HG03108 (cell line): ENCODE measurements at regions not wholly inside any gene's neighbourhood (a gene's known extent, or its start where the extent isn't known, plus 50 kb on each side); places are given as distances from the start of the nearest gene placed in this dataset.

ENCODE experiments used
- ATAC-seq: cut with Tn5 transposase; IDR thresholded peaks from one replicate; pipeline ENCODE4 v1.9.1; 2021; ENCODE audit warnings: moderate library complexity; ENCODE audit not compliant: unreplicated experiment

DNA sequence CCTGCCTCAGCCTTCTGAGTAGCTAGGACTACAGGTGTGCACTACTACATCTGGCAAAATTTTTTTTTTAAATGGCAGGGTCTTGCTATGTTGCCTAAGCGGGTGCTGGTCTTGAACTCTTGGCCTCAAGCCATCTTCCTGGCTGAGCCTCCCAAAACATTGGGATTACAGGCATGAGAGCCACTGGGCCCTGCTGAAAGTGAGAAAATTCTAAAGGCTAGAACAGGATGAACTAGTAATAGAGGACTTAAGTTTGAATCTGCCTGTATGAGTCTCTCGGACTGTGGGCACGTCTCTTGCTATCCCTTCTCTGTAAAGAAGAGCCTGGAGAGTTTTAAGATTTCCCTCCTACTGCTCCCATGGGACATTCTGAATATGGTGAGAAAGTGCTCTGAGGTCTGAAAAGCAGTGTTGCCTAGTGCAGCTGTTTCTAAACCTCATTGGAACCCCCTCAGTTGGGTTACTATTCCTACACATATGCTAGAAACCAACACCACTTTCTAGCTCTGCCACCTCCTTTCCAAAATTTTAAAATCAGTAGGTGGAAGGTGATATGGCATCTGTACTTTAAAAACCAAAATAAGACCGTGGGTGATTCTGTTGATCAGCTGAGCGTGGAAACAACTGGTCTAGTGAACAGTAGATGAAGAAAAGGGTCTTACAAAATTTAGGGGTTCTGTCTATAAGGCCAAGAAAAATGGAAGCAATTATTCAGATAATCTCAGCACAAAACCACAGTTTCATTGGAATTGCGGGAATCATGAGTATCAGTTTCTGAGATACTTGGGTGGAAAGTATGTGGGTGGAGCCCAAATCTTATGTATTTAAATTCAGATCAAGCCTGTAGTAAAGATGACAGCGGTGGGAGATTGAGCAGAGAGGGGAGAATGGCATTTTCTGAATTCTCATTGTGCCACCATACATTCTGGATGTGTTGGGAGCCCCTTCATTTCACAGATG is 259.8 kb upstream of the CXCR4 start:
- no peak for ATAC-seq

GRCh38 chr2:136376798-136377211 is 258.9 kb upstream of the CXCR4 start:
- no peak for ATAC-seq

GRCh38 chr2:136376211-136376610 is 258.3 kb upstream of the CXCR4 start:
- ATAC-seq: no peak

GRCh38 chr2:136375017-136375901 is 257.3 kb upstream of the CXCR4 start:
- ATAC-seq: peak; percentile 47

- ATAC-seq: no peak
These were observed 255.9 kb upstream of the CXCR4 start for GRCh38 chr2:136373841-136374240.

DNA sequence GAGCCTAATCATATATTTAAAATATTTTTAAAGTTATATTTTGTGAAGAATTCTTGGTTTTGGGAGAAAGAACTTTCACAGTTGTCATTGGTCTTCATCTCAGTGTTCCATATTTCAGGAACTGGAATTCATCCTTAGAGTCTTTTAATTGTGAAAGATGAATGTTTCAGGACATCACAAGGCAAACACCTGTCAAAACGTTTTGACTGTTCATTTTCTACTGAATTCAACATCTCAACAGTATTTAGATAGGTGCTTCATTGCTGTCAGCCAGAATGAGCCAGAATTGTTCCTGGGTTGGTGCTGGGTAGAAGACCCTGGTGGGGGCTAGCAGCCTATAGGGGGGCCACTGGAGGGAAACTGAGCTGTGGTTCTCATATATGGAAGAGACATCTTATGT is 255.1 kb upstream of the CXCR4 start:
- no peak for ATAC-seq

GRCh38 chr2:136363900-136364299 is 246.0 kb upstream of the CXCR4 start:
- no peak for ATAC-seq

DNA sequence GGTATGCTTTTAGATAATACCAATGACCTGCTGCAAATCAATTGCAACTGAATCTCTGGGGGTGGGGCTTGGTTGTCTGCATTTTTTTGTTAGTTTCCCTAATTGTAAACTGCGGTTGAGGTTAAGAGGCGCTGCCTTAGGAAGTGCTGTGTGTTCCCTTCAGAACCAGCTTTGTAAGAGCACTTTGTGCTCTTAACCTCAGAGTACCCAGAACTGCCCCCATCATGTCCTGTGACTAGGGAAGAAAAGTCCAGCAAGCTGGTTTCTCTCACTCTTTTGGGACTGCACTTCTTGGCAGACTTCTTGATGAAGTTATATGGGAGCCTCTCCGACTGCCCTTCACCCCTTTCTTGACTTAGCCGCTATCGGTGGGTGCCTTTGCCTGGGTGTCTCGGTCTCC is 245.5 kb upstream of the CXCR4 start:
- ATAC-seq: no peak

DNA sequence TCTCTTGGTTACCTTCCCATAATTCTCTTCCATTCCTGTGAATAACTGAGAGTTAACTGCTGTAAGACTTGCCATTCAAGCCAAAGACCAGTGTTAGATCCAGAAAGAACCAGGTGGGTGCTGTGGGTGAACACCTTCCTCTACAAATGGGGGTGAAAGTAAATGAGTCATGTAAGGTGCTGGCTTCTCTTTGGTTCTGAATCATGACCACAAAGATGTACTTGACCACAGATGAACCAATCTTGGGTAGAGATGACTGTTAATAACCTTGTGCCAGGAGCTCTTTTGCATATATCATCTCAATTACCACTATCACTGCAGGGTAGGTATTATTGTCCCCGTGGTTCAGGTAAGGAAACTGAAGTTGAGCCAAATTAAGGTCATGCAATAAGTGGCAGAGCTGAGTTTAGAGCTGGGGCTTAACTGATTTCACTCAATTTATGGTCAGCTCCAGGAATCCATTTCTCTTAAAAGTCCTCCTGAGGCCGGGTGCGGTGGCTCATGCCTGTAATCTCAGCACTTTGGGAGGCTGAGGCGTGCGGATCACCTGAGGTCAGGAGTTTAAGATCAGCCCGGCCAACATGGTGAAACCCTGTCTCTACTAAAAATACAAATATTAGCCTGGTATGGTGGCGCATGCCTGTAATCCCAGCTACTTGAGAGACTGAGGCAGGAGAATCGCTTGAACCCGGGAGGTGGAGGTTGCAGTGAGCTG is 244.9 kb upstream of the CXCR4 start:
- ATAC-seq: peak; percentile 94

DNA sequence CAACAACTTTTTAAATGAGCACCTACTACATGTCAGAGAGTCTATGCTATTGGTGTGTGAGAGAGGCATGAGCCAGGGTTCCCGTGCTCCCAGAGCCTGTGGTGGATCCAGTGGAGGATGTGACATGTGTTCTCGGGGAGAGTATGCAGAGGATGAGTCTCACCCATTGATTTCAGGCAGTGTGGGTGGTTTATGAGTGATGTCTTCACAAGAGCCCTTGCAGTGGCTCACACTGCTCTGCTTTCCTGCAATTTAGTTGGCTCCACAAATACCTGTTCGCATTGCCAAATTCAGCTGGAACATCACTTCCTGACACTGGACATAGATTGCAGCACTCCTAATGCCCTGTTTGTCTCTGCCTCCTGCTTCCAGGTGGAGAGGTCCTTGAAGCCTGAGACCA is 243.6 kb upstream of the CXCR4 start:
- no peak for ATAC-seq

DNA sequence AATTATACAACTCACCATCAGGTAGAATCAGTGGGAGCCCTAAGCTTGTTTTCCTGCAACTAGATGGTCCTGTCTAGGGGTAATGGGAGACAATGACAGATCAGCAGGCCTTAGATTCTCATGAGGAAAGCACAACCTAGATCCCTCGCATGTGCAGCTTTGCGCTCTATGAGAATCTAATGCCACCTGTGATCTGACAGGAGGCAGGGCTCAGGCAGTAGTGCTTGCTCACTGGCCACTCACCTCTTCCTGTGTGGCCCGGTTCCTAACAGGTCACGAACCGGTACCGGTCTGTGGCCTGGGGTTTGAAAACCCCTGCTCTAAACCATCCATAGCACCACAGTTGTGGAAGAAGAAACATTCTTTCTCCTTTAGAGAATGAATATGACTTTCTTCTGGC is 242.8 kb upstream of the CXCR4 start:
- ATAC-seq: no peak

- no peak for ATAC-seq
These were observed 241.4 kb upstream of the CXCR4 start for GRCh38 chr2:136359121-136359965.

DNA sequence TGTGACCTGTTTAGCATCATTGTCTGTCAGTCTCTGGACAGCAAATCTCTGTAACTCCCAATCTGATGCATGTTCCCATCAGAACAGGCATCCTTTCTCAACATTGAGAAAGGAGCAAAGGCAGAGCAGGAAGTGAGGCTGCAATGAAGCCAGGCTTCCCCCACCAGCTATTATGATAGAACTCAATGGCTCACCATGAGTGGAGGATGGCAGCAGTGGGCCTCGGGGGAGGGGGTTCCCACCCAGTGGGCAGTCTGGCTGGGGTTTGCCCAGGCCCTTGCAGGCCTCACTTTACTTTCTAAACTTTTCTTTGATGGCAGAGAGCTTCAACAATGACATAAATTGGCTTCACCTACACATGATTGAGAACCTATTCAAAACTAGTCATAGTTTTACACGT is 240.6 kb upstream of the CXCR4 start:
- ATAC-seq: no peak

DNA sequence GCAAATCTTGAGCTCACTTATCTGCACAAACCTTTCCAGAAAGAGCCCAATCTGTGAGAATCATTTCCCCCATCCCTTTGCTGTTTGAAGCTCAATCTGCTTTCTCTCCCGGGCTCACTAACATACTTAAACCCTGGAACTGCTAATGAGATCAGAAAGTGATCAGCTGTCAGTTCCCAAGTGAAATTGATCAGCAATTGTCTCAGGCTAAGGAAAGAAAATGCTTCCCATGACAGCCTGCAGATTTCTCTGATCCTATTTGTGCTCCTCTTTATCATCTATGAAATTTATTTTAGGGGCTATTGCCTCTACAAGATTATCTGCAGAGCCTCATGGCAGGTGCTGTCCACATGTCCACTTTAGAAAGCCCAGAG is 239.0 kb upstream of the CXCR4 start:
- ATAC-seq: no peak

GRCh38 chr2:136356125-136357006 is 238.4 kb upstream of the CXCR4 start:
- ATAC-seq: no peak

GRCh38 chr2:136351684-136352083 is 233.7 kb upstream of the CXCR4 start:
- no peak for ATAC-seq

GRCh38 chr2:136347981-136348380 is 230.0 kb upstream of the CXCR4 start:
- no peak for ATAC-seq

DNA sequence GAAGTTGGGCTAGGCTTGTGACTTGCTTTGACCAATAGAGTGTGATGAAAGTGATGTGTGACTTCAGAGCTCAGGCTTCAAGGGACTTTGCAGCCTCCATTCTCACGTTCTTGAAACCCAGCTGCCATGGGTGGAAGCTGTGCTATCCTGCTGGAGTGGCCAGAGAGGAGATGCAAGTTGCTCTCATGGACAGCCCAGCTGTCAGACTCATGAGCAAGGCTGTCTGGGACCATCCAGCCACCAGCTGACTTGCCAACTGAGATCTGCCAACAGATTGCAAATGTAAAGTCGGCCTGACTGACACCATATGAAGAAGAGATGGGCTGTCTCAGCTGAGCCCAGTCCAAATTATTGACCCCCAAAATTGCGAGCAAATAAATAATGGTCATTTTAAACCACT is 226.4 kb upstream of the CXCR4 start:
- no peak for ATAC-seq

DNA sequence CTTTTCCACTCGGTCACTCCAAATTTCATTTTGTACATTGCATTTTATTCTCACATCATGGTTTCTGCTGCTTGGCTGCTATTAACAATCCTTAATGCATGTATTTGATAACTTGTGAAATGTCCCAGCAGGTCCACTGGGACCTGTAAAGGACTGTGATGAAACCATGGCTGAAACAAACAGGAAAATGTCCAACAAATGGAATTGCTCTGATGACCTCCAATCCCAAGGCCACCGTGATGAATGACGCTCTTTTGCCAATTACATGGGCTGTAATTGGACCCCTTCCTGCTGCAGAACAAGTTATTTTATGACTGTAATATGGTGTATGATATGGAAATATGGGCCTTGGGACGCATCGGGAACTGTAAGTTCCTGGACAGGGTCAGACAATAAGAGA is 224.2 kb upstream of the CXCR4 start:
- no peak for ATAC-seq
